Ecto neural progenitor cell (in vitro differentiated cells): ENCODE measurements at regions not wholly inside any gene's neighbourhood (a gene's known extent, or its start where the extent isn't known, plus 50 kb on each side); places are given as distances from the start of the nearest gene placed in this dataset.

Source experiments
- DNase-seq: peaks from one replicate; pipeline ENCODE4 v3.0.0-alpha.2; 2018; ENCODE audit warnings: low spot score

- DNase-seq, result no peak
These were observed 660.7 kb downstream of the PTPRU start for GRCh38 chr1:29896791-29897714.

DNA sequence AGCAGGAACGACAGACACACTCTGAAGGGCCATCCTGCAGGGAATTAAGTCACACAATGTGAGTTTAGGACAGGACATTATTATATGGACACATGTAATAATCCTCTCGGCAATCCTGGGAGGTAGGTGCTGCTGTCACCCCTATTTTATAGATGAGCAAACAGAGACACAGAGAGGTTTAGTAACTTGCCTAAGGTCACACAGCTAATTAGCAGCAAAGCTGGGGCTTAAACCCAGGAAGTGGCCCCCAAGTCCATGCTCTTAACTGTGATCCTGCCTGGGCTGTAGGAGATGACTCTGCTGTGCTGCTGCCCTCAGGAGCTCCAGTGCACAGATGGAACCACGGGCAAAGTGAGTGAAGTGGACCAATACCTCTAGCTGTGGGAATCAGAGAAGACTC lies 660.0 kb downstream of the PTPRU start:
- DNase-seq, result no peak

DNA sequence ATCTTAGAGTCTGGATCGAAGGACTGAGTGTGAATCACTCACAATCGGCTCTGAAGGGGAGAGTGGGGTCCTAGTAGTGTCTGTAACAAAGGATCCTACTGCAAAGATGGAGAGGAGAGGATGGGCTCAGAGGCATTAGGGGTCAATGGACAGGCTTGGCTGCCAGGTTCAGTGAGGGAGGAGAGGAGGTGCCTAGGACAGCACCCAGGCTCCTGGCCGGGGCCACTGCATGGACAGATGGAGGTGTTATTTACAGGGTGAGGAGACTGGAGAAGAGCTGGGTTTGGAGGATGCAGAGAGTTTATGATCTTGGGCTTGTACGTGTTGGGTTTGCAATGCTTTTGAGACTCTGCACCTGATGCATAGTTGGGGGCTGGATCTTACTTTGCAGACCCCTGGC lies 658.9 kb downstream of the PTPRU start:
- no peak for DNase-seq

- no peak for DNase-seq
These were observed 658.0 kb downstream of the PTPRU start for GRCh38 chr1:29894311-29894710.

- DNase-seq, result no peak
These were observed 657.5 kb downstream of the PTPRU start for GRCh38 chr1:29893806-29894205.

DNA sequence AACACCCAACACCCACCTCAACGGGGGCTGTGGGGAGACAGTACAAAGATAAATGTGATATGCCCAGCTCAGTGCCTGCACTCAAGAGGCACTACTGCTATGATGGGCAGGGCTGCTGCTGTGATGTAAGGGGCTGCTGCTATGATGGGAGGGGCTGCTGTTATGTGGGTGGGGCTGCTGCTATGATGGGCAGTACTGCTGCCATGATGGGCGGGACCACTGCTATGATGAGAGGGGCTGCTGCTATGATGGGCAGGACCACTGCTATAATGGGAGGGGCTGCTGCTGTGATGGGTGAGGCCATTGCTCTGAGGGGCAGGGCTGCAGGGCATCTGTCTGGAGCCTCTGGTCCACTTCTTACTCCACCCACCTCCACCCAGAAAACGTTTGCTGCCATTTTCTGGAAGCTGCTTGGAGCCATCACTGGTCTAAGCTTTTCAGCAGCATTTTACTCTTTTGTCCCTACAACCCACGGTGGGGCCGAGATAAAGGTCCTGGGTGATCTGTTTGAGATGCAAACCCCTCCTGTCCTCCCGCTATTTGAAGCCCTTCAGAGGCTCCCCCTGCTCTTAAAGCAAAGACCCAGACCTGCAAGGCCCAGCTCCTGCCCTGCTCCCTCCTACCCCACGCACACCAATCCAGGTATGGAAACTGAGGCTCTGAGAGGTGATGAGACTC lies 656.9 kb downstream of the PTPRU start:
- DNase-seq, result no peak

GRCh38 chr1:29892247-29892646 lies 655.9 kb downstream of the PTPRU start:
- DNase-seq, result no peak

DNA sequence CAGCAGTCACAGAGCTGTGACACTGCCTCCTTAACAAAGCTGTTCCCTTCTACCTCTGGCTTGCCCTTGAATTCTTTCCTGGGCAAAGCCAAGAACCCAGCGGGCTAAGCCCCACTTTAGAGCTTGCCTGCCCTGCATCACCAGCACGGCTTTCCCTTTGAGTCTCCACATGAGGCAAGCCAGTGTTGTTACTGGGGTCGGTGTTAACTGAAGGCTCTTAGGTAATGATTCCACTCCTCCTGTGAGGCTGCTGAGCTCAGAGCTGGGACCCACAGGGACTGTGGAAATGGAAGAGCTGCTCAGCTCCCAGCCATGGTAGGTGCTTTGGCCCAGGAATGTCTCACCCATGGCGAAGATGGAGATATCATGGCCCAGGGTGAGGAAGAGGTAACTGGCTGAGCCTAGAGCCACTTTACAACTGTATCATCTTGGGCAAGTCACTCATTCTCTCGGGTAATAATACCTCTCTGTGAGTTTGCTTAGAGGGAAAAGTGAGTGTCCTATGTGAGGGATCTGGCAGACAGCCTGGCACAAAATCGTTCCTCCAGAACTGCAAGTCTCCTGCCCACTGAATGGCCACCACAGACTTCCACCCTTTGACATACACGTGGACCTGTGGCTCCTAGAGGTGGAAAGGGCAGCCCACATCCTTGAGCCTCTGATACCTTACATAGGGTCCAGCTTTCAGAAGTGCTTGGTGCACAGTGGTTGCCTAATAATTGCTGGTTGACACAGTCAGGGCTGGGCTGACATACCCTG lies 654.1 kb downstream of the PTPRU start:
- peak; percentile 32 for DNase-seq

- DNase-seq, result no peak
These were observed 653.5 kb downstream of the PTPRU start for GRCh38 chr1:29889776-29890175.

GRCh38 chr1:29884740-29885139 lies 648.4 kb downstream of the PTPRU start:
- DNase-seq, result peak; percentile 16

DNA sequence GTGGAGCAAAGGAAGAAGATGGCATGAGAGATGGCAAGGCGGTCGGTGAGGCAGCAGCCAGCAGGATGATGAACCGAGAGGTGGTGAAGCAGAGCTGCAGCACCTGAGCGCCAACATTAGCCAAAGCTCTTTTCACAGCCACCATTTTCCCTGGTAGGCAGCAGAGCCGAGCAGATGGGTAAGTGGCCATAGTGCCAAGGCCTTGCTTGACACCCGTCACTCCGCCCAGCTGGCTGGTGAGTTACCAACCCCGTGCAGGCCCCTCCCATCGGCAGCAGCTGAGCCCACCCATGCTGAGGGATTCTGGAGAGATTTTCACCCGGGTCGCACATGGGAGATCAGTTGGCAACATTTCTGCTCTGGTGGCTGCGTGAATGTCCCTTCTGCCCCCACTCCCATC lies 647.7 kb downstream of the PTPRU start:
- no peak for DNase-seq

GRCh38 chr1:29883411-29883832 lies 647.1 kb downstream of the PTPRU start:
- DNase-seq, result no peak

DNA sequence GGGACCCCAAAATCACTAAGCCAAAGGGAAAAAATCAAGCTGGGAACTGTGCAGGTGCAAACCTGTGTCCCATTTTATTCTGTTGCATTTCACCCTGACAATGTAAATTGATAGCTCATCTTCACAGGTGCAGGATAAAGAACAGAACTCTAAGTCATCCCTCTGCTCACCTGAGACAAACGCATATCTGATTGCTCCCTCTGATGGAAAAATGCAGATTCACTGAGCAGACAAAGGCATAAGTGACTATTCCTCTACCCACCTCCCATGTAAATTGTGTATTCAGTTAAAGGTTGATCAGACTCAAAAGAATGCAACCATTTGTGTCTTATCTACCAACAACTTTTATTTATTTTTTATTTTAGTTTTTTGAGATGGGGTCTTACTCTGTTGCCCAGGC lies 644.2 kb downstream of the PTPRU start:
- no peak for DNase-seq

DNA sequence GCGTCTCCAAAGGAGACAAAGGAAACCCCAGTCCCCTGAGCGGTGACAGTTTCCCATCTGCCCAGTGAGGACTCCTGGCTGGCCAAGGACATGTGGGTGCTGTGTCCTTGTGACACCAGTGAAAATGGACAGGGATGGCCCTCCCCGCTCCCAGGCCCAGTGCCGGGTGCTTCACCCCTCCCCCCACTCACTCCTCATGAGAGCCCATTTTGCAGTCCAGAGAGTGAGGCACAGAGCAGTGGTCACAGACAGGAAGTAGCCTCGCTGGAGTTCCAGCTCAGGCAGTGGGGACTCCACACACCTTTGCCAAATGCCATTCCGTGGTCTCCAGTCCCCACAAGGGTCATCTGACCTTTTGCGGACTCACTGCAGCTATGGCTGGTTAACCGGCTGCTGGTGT lies 642.9 kb downstream of the PTPRU start:
- DNase-seq, result no peak

DNA sequence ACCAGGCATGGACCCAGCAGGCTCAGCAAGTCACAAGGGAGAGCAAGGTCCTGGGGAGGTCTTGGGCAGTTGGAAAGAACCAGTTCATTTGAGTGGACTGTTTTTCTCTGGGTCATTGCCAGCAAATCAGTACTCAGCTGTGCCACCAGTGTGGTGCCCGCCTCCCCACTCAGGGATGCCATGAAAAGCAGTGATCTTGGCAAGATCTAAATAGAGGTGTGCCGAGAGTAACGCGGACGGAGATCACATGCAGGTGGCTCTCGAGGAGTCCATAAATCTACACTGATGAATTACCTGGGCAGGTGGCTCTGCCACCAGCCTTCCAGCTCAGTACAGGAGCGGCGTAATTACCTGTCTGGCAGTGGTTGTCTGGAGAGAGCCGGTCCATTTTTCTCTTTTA lies 642.2 kb downstream of the PTPRU start:
- DNase-seq, result no peak

- DNase-seq, result no peak
These were observed 640.6 kb downstream of the PTPRU start for GRCh38 chr1:29876902-29877301.

- no peak for DNase-seq
These were observed 640.1 kb downstream of the PTPRU start for GRCh38 chr1:29876441-29876840.

DNA sequence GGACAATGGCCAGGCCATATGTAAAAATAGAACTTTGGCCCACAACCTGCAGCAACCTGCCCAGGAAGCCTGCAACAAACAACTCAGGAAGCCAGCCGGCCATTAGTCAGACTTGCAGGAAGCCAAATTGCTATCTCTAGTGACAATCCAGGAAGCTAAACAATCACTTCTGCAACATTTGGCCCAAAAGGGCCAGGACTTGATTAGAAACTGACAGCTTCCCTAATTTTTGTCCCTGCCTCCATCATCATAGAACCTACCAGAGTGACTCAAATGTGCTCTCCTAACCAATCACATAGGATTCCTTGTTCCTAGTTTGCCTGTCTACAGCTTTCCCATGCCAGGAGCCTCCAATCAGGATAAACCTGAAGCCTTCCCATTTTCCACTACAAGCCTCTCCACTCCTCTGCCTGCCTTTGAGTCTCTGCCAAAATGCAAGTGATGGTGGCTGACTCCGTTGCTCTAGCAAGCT lies 639.3 kb downstream of the PTPRU start:
- no peak for DNase-seq

GRCh38 chr1:29870621-29871020 lies 634.3 kb downstream of the PTPRU start:
- no peak for DNase-seq

- DNase-seq, result no peak
These were observed 633.5 kb downstream of the PTPRU start for GRCh38 chr1:29869802-29870201.

- no peak for DNase-seq
These were observed 632.6 kb downstream of the PTPRU start for GRCh38 chr1:29868944-29869343.

DNA sequence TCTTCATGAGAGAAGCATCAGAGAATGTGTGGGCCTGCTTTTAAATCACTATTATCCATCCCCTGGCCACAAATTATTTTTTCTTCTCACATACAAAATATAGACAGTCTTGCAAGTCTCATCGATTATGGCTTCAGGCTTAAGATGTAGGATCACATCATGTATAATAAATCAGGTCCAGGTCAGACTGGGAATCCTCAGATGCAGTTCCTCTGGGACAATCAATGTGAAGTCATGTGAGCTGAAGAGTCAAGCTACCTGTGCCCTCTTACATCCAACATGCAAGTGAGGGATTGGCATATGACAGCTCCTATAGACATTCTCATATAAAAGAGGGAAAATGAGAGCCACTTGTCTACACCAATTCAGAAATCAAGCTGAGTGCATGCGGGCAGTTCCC lies 631.8 kb downstream of the PTPRU start:
- DNase-seq, result no peak

GRCh38 chr1:29865051-29865450 lies 628.7 kb downstream of the PTPRU start:
- no peak for DNase-seq
